GM21717 (cell line): ENCODE measurements at regions not wholly inside any gene's neighbourhood (a gene's known extent, or its start where the extent isn't known, plus 50 kb on each side); places are given as distances from the start of the nearest gene placed in this dataset.

Experiments used
- ATAC-seq: cut with Tn5 transposase; IDR thresholded peaks from one replicate; pipeline ENCODE4 v1.9.1; 2021; ENCODE audit warnings: mild to moderate bottlenecking, moderate library complexity; ENCODE audit not compliant: unreplicated experiment

DNA sequence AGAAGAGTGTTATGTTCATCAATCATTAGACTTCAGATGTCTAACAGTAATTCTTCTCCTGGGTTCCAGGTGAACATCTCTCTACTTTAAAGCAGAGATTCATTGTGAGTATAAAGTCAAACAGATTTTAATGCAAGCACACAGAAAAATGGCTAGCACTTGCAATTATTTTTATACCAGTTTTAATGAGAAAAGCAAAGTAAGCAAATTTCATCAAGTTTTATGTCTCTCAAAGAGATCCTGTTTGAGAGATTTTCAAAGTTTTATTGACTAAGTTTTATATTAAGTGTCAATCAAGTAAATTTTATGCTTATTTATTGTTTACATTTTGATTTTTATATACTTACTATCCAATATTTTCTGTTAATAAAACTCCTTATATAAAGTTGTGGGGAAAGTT is 1628.5 kb downstream of the HACE1 start:
- no peak for ATAC-seq

DNA sequence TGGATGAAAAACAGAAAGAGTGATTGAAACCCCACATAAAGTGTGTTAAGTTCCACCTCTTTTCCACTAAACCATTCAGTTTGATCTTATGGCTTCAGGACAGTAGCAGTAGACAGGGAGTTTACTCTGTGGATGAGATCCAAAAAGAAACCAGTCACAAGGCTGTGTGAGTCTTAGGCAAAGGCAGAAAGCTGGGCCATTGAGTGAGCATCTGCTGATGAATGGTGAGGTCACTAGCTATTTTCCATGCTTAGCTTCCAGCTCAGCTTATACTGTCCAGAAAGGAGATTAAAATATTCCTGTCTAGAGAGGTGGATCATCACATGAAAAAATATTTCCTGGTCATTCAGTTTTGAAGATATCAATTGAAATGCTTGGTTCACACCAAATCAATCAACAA is 1643.9 kb downstream of the HACE1 start:
- no peak for ATAC-seq

DNA sequence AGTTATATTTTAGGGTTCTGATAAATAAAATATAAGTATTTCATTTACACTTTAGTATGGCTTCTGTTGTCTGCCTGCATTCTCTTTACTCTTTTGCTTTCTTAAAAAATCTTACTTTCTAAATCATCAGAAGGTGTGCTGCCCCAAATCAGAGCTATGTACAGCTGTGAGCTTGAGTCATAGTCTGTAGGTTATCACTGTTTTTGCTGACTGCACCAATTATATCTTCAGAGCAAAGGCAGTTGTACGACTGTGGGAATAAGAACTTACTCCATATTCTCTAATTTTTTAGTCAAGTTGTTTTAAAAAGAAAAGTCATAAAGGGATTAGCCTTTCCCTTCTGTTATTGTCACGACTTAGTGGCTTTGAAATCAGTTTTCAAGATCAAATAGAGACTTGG is 1649.0 kb downstream of the HACE1 start:
- ATAC-seq, result no peak

DNA sequence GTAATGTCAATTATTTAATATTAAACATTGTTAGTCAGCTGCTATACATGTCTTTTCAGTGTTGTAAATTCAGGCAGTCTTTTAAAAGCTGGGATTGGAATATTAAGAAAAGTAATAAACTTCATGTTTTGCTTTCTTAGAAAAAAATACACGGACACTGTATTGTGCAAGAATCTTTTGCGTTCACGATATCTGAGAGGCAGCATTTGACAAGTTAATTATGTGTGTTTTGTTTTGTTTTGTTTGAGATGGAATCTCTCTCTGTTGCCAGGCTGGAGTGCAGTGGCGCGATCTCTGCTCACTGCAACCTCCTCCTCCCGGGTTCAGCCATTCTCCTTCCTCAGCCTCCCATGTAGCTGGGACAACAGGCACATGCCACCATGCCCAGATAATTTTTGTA is 1661.3 kb downstream of the HACE1 start:
- ATAC-seq, result no peak

DNA sequence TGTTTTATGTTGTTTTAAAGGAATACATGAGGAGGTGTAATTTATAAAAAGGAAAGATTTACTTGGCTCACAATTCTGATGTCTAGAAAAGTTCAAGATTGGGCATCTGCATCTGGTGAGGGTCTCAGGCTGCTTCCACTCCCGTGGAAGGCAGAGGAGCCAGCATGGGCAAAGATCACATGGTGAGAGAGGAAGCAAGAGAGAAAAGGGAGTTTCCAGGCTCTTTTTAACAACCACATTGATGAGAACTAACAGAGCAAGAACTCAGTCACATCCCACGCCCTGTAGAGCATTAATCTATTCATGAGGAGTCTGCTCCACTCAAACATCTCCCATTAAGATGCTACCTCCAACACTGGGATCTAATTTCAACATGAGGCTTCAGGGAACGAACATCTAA is 1666.3 kb downstream of the HACE1 start:
- ATAC-seq, result peak; percentile 64

DNA sequence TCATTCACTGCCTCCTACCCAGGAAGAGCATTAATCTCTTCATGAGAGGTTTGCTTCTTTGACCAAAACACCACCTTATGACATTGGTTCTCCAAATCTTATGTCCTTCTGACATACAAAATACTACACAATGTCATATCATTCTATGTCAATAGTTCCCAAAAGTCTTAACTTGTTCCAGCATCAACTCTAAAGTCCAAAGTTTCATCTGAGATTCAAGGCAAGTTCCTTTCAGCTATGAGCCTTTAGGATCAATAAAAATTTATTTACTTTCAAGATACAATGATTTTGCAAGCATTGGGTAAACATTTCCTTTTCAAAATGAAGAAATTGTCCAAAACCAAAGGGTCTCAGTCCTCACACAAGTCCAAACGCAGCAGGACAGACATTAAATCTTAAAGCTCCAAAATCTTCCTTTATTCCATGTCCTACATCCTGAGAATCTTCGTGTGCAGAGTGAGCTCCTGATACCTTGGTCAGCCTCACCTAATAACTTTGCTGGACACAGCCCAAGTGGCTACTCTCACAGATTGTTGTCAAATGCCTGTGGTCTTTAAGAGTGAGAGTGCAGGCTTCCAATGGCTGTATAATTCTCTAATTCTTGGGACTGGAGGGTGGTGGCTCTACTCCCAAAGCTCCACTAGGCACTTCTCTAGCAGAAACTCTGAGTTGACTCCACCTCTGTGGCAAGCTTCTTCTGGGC is 1668.2 kb downstream of the HACE1 start:
- ATAC-seq, result no peak

DNA sequence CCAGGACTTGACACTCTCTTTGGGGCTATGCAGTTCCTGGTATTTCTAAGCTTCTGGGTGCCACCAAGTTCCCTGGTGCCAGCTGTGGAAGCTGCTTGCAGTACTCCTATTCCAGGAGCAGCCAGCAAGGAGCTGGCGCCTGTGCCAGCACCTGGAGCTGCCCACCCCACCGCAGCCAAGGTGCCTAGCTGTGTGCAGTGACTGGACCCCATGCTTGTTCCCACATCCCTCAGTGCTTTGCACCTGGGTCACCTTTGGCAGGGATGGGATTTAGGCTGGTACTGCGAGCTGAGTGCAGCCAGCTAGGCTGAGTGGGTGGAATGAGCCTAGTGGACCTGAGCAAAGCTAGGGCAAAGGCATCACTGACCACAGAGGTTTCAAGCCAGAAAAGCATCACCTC is 1674.9 kb downstream of the HACE1 start:
- ATAC-seq, result no peak

DNA sequence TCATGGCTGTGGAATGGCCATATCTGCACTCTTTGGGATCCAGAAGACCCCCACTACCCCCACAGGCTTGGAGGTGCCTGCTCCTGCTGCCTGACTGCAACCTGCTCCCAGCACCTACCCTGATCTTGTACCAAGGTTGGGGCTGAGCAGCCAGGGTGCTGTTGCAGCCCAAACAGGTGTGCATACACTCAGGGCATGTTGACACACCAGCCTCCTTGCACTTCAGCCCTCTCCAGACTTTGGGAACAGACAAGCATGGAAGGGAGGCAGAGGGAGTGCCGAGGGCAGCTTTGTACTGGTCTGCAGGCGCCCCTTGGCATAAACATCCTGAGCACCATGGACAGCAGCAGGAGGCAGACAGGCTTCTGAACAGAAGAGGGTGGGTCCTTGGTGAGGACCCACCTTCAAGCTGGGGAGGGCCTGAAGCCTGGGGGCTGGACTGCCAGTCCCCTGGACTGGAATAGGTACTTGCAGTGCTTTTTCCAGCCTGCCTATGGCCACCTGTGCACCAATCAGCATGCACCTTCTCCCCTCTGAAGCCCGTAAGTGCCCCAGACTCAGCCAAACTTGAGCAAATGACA is 1675.8 kb downstream of the HACE1 start:
- no peak for ATAC-seq

DNA sequence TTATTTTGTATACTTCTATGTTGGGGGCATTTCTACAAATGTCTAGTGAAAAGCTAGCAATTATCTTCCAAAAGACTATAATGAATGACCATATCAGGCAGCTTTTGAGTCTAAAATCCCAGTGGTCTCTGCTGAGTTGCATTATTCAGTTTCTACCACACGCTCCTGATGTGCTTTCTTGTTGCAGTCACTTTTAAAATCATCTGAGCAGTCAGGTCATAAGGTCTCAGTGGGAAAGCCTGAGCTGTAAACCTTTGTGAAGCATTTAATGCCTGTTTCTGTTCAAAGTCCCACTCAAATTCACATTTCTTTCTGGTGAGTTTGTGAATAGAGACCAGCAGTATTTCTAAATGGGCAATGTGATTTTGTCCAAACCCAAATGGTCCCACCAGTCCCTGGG is 1681.5 kb downstream of the HACE1 start:
- ATAC-seq, result no peak

DNA sequence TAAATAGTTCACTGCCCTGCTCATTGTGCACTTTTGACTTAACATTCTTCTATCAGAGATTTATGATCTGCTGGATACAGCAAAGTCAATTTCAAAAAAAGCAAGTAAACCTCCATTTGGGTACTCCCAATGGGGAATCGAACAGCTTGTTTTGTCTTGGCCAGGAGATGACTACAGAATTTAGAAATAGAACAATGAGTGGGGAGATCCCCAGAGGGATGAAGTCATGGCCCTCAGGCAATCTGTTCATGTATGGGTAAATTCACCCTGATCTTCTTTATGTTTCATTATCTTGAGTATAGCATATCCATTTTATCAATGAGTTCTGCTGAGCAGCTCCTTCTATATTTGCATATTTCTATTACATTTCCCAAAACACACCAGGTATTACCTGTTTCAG is 1681.9 kb downstream of the HACE1 start:
- no peak for ATAC-seq

DNA sequence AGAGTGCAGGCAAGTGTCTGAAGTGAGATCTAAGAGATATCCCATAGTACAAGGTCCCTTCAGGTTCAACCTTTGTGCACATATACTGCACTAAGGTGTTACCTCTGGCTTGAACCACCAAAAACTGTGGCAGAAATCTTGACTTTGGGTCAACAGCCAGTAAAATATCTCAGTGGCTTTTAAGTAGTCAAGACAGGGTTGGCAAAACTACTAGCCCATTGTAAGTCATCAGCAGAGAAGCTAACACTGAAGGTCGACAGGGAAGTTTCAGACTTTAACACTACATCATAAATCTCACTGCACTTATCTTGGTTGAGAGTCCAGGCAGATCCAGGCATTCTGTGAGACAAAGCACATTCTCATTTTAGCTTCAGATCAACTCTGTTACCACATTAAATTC is 1684.7 kb downstream of the HACE1 start:
- no peak for ATAC-seq

DNA sequence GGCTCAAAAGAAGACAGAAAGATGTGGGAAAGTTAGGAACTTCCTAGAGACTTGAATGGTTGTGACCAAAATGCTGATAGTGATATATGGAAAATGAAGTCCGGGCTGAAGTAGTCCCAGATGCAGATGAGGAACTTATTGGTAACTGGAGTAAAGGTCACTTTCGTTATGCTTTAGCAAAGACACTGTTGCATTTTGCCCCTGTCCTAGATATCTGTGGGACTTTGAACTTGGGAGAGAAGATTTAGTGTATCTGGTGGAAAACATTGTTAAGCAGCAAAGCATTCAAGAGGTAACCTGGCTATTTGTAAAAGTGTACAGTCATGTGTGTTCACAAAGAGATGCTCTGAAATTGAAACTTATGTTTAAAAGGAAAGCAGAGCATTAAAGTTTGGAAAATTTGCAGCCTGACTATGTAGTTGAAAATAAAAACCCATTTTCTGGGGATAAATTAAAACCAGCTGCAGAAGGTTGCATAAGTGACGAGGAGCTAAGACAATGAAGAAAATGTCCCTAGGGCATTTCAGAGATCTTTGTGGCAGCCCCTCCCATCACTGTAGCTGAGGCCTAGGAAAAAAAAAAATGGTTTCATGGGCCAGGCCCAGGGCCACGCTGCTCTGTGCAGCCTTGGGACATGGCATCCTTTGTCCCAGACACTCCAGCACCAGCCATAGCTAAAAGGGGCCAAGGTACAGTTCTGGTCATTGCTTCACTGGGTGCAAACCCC is 1692.2 kb downstream of the HACE1 start:
- no peak for ATAC-seq

DNA sequence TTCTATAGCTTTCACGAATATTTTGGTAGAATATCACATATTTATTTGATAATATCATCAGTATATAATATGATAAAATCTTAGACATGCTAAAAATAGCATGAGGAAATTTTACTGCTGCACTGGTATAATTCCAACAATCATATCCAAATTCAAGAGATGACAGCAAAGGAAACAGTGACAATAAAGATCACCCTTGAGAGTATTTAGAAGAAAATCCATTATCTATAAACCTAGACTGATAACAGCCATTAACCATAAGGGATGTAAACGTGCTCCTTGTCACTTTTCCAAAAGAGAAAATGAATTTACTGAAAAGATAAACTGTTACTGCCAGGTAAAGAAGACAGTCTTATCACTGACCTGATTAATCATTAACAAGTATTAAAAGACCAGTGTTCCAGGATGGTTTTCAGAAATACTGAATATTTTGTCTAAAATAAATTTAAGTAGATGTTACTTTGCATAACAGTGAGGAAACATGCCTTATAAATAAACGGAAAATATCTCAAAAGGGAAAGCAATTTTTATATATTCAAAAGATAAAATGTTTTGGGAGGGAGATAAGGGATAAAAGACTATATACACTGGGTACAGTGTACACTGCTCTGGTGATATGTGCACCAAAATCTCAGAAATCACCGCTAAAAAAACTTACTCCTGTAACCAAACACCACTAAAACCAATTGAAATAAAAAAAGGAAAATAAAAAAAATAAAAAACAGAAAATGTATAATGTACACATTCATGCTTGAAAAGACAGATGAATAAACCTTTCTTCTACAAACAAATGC is 1704.7 kb downstream of the HACE1 start:
- no peak for ATAC-seq

DNA sequence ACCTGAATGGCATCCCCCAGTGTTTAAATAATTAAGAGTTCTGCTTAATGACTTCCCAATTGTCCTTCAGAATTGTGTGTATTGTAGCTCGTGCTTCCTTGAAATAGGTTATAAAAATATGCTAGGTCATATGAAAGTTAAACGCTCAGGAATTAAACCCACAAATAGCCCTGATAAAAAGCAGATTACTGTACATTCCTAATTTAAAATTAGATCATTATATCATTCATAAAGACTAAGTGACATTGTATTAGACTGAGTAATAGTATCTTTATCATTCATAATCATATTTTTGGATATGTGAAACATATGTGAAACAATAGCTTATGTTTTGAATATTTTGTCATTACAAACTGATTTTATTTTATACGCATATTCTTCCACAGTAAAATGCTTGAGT is 1706.7 kb downstream of the HACE1 start:
- no peak for ATAC-seq

DNA sequence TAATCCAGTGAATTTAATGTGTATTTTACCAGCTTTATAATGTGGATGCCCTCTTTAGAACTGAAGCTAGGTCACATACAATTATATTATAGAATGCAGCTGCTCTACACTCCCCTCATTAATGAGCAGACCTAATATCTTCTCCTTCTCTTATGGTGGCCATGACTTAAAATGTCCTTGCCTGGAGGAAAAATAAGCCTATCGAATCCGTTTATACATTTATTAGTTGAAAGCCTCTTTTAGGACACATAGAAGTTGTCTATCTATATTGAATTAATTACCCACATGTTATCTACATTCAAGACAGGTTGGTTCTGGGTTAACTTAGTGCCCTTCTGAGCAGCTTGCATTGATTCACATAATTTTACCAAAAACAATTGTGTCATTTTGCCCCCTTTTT is 1716.8 kb downstream of the HACE1 start:
- ATAC-seq, result no peak

DNA sequence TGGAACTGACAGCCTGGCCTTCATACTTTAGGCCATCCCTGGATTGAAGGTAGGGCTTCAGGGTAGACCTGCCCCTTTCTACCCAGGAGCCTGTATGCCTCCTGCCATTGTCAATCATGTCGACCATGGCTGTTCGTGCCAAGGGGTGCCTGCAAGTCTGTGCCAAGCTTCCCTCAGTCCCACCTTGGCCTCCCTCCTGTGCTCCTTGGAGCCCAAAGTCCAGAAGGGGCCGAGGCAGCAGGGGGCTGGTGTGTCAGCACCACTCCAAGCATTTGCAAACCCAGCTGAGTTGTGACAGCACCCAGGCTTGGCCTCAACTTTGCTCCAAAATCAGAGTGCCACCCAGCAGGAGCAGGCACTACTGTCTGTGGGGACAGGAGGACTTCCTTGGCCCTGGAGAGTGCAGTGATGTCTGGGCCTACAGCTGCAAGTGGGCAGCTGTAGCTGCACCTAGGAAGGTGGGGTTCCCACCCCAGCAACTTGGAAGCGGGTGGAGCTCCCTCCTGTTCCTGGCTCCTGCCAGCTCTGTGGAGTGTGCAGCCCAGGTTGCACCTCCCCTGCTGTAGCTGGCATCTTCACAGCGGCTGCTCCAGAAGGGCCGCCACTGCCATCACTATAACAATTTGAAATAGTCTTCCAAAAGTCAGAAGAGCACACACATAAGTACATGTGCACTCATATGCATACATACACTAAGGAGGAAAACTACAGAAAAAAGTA is 1719.3 kb downstream of the HACE1 start:
- no peak for ATAC-seq

DNA sequence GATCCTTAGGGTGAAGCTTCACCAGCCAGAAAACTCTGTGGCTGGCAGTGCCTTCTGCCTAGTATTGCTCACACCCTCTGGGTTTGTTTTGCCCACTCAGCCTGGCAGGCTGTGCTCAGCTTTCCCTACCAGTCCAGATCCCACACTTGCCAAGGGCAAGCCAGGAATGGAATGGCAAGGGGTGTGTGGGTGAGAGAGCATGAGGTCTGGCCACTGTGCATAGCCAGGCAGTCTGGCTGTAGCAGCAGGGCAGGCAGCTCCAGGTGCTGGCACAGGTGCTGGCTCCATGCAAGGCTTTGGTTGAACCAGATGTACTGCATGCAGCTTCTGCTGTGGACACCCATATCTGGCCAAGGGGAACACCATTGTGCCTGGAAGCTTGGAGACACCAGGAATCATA is 1720.3 kb downstream of the HACE1 start:
- ATAC-seq, result no peak

DNA sequence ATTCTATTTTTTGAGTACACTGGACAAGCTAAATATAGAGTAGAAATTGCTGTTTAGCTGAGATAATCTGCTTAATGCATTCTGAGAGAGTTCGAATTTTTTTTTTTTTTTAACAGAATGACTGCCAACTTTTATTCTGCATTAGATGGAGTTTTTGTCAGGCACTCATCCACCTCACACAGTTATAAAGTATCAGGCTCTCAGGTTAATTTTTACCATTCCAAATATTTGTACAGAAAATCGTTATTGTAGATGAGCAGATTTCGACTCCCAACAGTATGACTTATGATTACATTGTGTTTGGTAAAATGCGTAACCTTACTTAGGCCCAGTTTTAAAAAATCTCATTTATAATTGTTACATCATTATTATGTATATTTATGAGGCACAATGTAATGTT is 1731.0 kb downstream of the GRIK2 start:
- ATAC-seq, result no peak

DNA sequence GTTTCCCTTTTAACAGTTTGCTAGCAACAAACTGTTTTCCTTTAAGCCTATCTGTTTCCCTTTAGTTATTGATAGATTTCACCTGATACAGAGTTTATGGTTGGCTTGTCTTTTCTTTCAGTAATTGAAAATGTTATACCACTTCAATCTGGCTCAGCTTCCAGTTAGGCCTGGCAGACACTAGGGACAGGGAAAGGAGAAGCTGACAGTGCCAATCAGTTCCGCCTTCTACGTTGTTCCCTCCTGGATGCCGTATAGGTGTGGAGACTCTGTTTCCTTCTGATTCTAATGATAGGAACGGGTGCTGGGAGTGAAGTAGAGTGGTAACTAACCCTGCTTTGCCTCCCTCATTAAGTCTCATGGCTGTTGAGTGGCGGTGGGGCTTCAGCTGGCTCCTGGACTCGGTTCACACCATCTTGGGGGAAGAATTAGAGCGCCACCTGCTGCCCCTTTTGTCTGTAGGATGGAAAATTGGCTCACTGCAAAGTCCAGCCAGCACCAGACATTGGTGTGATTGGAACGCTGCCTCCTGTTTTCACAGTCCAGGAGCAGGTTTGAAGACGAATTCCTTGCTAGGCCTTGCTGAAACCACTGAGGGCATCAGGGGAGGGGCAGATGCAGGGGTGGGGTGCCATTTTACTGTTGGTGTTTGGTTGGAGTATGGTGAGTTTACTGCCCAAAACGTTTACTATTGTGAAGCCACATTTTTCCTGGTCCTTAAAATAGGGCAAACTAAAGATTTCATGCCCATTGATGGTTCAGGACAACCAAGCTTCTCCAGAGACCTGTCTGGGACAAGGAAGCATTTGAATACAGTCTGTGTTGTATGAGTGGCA is 1729.5 kb downstream of the GRIK2 start:
- peak; percentile 89 for ATAC-seq

DNA sequence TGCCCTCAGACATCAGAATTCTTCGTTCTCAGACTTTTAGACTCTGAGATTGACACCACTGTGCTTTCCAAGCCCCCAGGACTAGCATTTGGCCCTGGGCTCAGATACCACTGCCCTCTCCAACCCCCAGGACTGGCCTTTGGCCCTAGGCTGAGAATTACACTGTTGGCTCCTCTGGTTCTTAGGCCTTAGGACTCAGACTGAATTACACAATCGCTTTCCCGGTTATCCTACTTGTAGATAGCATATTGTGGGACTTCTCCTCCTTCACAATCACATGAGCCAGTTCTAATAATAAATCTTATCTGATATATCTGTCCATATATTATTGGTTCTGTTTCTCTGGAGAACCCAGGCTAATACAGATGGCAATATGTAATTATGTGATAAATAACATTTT is 1725.5 kb downstream of the GRIK2 start:
- no peak for ATAC-seq
